ENCODE measurements at regions not wholly inside any gene's neighbourhood (a gene's known extent, or its start where the extent isn't known, plus 50 kb on each side); places are given as distances from the start of the nearest gene placed in this dataset.

GRCh38 chr5:158471535-158471924 lies 612.6 kb upstream of the CLINT1 start:
- H3K9me3 ChIP-seq = no peaks in the 10 kb centered on the region
- peaks cover 11 to 16% of the 10 kb centered on the region in 2 donors for H3K4me1 ChIP-seq
- H3K4me3 ChIP-seq (replicated peaks in 1 of 3) = no peak overlapping the region
- H3K27me3 ChIP-seq = no peaks in the 10 kb centered on the region
- peak overlapping the region; percentile 45 to 83 (median 56) for H3K27ac ChIP-seq
- intact Hi-C loops (cut with DNase I) = no loop called here
- TF ChIP-seq POLR2A (IDR thresholded peaks at IDR 0.05) = no peak
- TF ChIP-seq CTCF (IDR thresholded peaks at IDR 0.05) = no peak
- 27 to 33% methylated on average over 2 of the region's 2 CpGs for WGBS, 2 donors
- no peaks in the 10 kb centered on the region for H3K36me3 ChIP-seq
- peak; percentile 88 to 93 for DNase-seq

DNA sequence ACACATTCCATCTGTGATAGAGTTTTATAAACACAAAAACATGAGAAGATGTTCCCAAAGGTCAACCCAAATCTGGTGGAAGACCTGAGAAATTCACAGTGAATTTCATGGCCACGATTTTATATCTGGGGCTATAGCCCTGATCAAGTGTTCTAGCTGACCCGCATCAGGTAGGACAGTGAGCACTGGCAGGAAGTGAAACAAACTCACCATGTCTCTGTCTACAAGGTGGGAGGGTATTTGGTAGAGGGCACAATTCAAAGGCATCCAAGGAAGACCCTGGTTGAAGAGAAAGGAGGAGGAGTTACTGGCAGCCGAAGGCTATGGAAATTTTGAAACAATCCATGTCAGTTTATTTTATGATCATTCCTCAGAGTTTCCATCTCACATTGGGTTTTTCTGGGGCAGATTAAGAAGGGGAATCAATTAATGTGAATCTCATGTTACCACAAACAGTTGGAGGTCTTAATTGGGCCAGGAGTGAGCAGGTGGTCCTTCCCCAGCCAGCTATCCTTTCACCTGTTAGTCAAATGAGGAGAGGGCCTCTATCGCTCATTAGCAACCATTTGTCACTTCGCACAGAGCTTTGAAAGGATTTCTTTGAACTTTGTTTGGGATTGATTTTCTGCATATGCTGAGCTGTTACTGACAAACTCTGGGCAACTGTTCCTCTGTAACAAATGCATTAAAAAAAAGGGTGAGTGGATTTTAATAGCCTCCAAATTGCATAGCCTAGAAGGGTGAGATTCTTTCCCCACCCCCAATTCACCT lies 612.0 kb upstream of the CLINT1 start:
- WGBS, 2 donors = 87 to 89% methylated on average over 5 of the region's 5 CpGs
- Histone ChIP-seq H3K27me3 (no peaks in the 10 kb centered on the region), H3K4me1 (peaks cover 11 to 16% of the 10 kb centered on the region in 2 donors), H3K4me3 (replicated peaks in 1 of 3) (no peak overlapping the region), H3K36me3 (no peaks in the 10 kb centered on the region), H3K27ac (peak overlapping the region; percentile 45 to 83 (median 56)), H3K9me3 (no peaks in the 10 kb centered on the region)
- TF ChIP-seq CTCF (IDR thresholded peaks at IDR 0.05) (no peak), POLR2A (IDR thresholded peaks at IDR 0.05) (no peak)
- intact Hi-C loops (cut with DNase I) = no loop called here
- no peak for DNase-seq

GRCh38 chr5:158468444-158468843 lies 609.5 kb upstream of the CLINT1 start:
- no peak overlapping the region for H3K4me3 ChIP-seq (replicated peaks in 1 of 3)
- 92 to 97% methylated on average over 2 of the region's 2 CpGs for WGBS, 2 donors
- H3K27me3 ChIP-seq = no peaks in the 10 kb centered on the region
- H3K9me3 ChIP-seq = no peaks in the 10 kb centered on the region
- intact Hi-C loops (cut with DNase I) = no loop called here
- H3K4me1 ChIP-seq = peaks cover 11 to 16% of the 10 kb centered on the region in 2 donors
- H3K36me3 ChIP-seq = no peaks in the 10 kb centered on the region
- DNase-seq = no peak
- no peak overlapping the region for H3K27ac ChIP-seq
- TF ChIP-seq POLR2A (IDR thresholded peaks at IDR 0.05) (no peak), CTCF (IDR thresholded peaks at IDR 0.05) (no peak)

DNA sequence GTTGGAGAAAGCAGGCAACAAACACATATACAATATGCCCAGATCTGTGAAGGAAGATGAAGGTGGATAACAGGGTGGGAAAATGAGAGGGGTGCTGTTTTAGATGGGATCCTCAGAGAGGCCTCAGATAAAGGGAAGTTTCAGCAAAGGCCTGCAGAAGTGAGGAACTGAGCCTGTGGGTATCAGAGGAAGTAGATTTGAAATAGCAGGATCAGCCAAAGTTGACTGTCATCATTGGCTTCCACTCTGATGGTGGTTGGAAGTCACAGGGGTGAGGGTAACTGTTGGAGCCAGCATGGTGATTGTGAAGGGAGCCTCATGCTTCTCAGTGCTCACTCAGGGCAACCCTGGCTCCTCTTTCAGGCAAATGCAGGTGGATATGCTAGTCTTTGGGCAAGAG lies 607.2 kb upstream of the CLINT1 start:
- TF ChIP-seq CTCF (IDR thresholded peaks at IDR 0.05) = no peak
- no peak for TF ChIP-seq POLR2A (IDR thresholded peaks at IDR 0.05)
- no peak overlapping the region for H3K27ac ChIP-seq
- intact Hi-C loops (cut with DNase I) = no loop called here

GRCh38 chr5:158465086-158465972 lies 606.4 kb upstream of the CLINT1 start:
- H3K36me3 ChIP-seq = no peaks in the 10 kb centered on the region
- no peaks in the 10 kb centered on the region for H3K27me3 ChIP-seq
- H3K27ac ChIP-seq = no peak overlapping the region
- TF ChIP-seq CTCF (IDR thresholded peaks at IDR 0.05) (no peak), POLR2A (IDR thresholded peaks at IDR 0.05) (no peak)
- peaks cover 7 to 15% of the 10 kb centered on the region in 2 donors for H3K4me1 ChIP-seq
- no peak overlapping the region for H3K4me3 ChIP-seq (replicated peaks in 1 of 3)
- DNase-seq = no peak
- intact Hi-C loops (cut with DNase I) = no loop called here
- WGBS, 2 donors = 95 to 96% methylated on average over 6 of the region's 6 CpGs
- H3K9me3 ChIP-seq = no peaks in the 10 kb centered on the region

More for the DNA sequence above, 607.2 kb upstream of the CLINT1 start:
- DNase-seq = no peak
- Histone ChIP-seq H3K36me3 (no peaks in the 10 kb centered on the region), H3K4me3 (replicated peaks in 1 of 3) (no peak overlapping the region), H3K27me3 (no peaks in the 10 kb centered on the region), H3K4me1 (peaks cover 16 to 22% of the 10 kb centered on the region in 2 donors), H3K9me3 (no peaks in the 10 kb centered on the region)

Measured in thyroid gland (tissue), 4 donors.